Endothelial cell of hepatic sinusoid (primary cell): ENCODE measurements at regions not wholly inside any gene's neighbourhood (a gene's known extent, or its start where the extent isn't known, plus 50 kb on each side); places are given as distances from the start of the nearest gene placed in this dataset.

Source experiments
- in situ Hi-C: cut with HindIII; loops from 2 replicates; pipeline ENCODE4 v1.10.0; 2017; ENCODE audit warnings: low sequenced_read_pairs

- in situ Hi-C loops: no loop called here
Measured at GRCh38 chr9:28774433-28775235, 1201.4 kb upstream of the C9orf72 start.

- in situ Hi-C loops: no loop called here
Measured at GRCh38 chr9:28779243-28779642, 1206.0 kb upstream of the C9orf72 start.

- in situ Hi-C loops: no loop called here
Measured at GRCh38 chr9:28781481-28781880, 1208.2 kb upstream of the C9orf72 start.

- in situ Hi-C loops: no loop called here
Measured at GRCh38 chr9:28782630-28783029, 1209.3 kb upstream of the C9orf72 start.

GRCh38 chr9:28792716-28793115, 1219.4 kb upstream of the C9orf72 start:
- in situ Hi-C loops: no loop called here

- in situ Hi-C loops: no loop called here
Measured at GRCh38 chr9:28799876-28800275, 1226.6 kb upstream of the C9orf72 start.

GRCh38 chr9:28801144-28801799, 1228.0 kb upstream of the C9orf72 start:
- in situ Hi-C loops: no loop called here

GRCh38 chr9:28805197-28805596, 1231.9 kb upstream of the C9orf72 start:
- in situ Hi-C loops: no loop called here

- in situ Hi-C loops: no loop called here
Measured at GRCh38 chr9:28808042-28808441, 1234.8 kb upstream of the C9orf72 start.

- in situ Hi-C loops: no loop called here
Measured at GRCh38 chr9:28810388-28811075, 1237.3 kb upstream of the C9orf72 start.

GRCh38 chr9:28820741-28821140, 1247.5 kb upstream of the C9orf72 start:
- in situ Hi-C loops: no loop called here

- in situ Hi-C loops: no loop called here
Measured at GRCh38 chr9:28821240-28821639, 1248.0 kb upstream of the C9orf72 start.

- in situ Hi-C loops: no loop called here
Measured at GRCh38 chr9:28824432-28824963, 1251.2 kb upstream of the C9orf72 start.

GRCh38 chr9:28832168-28832770, 1259.0 kb upstream of the C9orf72 start:
- in situ Hi-C loops: no loop called here

- in situ Hi-C loops: no loop called here
Measured at GRCh38 chr9:28834156-28834555, 1260.9 kb upstream of the C9orf72 start.

- in situ Hi-C loops: no loop called here
Measured at GRCh38 chr9:28839778-28840430, 1266.6 kb upstream of the C9orf72 start.

- in situ Hi-C loops: no loop called here
Measured at GRCh38 chr9:28841775-28842174, 1268.5 kb upstream of the C9orf72 start.

- in situ Hi-C loops: no loop called here
Measured at GRCh38 chr9:28847331-28847730, 1274.0 kb upstream of the C9orf72 start.

GRCh38 chr9:28848671-28849070, 1275.4 kb upstream of the C9orf72 start:
- in situ Hi-C loops: no loop called here

- in situ Hi-C loops: no loop called here
Measured at GRCh38 chr9:28853477-28853876, 1280.2 kb upstream of the C9orf72 start.

- in situ Hi-C loops: no loop called here
Measured at GRCh38 chr9:28866951-28867350, 1293.7 kb upstream of the C9orf72 start.
